CD4-positive, alpha-beta T cell (primary cell): ENCODE measurements at regions not wholly inside any gene's neighbourhood (a gene's known extent, or its start where the extent isn't known, plus 50 kb on each side); places are given as distances from the start of the nearest gene placed in this dataset.

Experiments
- ATAC-seq: fragments of 200-7000 bp; cut with Tn5 transposase; one replicate; pipeline ENCODE4 v1.10.0; 2022; ENCODE audit warnings: mild to moderate bottlenecking; ENCODE audit not compliant: poor library complexity
- CTCF ChIA-PET: fragments of 350-600 bp; sonication (Branson Sonifier 250); formaldehyde crosslinking; loops from one replicate; lab custom pipeline; 2021; ENCODE audit warnings: antibody characterized with exemption, inconsistent platforms; lab: Charles Lee
- POLR2A ChIA-PET: fragments of 350-600 bp; sonication (Branson Sonifier 250); formaldehyde crosslinking; loops from one replicate; lab custom pipeline; 2021; ENCODE audit warnings: antibody characterized with exemption, inconsistent platforms; lab: Charles Lee
- DNase-seq, 14 experiments: peaks; one replicate each; pipeline ENCODE4 v3.0.0-alpha.2; 2013 to 2020; ENCODE audit warnings: mixed read lengths in 2 of 14
- H3K27ac ChIP-seq, 2 donors: one replicate each; pipeline versions ENCODE4 v1.5.1 to v1.7.0; 2013; ENCODE audit warnings: low read length in 2 of 2, low read depth in 1 of 2, mild to moderate bottlenecking in 1 of 2
- H3K27me3 ChIP-seq, 2 experiments: 1 replicate in 1 of 2; 2 replicates in 1 of 2; pipeline versions ENCODE4 v1.6.1 to v1.7.0; 2013; ENCODE audit warnings: low read length in 2 of 2, control low read depth in 1 of 2, mild to moderate bottlenecking in 1 of 2, moderate library complexity in 1 of 2; ENCODE audit not compliant: insufficient read depth in 2 of 2, control insufficient read depth in 1 of 2
- H3K36me3 ChIP-seq: one replicate; pipeline ENCODE4 v1.6.1; 2013; ENCODE audit warnings: low read length, control low read depth; ENCODE audit not compliant: insufficient read depth
- H3K4me1 ChIP-seq: one replicate; pipeline ENCODE4 v1.6.1; 2013; ENCODE audit warnings: low read length, control low read depth; ENCODE audit not compliant: insufficient read depth
- H3K4me3 ChIP-seq: one replicate; pipeline ENCODE4 v1.5.1; 2013; ENCODE audit warnings: mild to moderate bottlenecking, low read length, moderate library complexity
- H3K9me3 ChIP-seq, 2 experiments: 1 replicate in 1 of 2; 2 replicates in 1 of 2; pipeline versions ENCODE4 v1.6.1 to v1.7.0; 2013; ENCODE audit warnings: low read length in 2 of 2, mild to moderate bottlenecking in 2 of 2, control low read depth in 1 of 2, moderate library complexity in 1 of 2; ENCODE audit not compliant: control insufficient read depth in 1 of 2, insufficient read depth in 1 of 2
- H3K27ac Mint-ChIP-seq: one replicate; pipeline ENCODE4 v1.8.0; 2020; ENCODE audit warnings: mixed read lengths
- H3K27me3 Mint-ChIP-seq: one replicate; pipeline ENCODE4 v1.8.0; 2021; ENCODE audit warnings: mixed read lengths
- H3K36me3 Mint-ChIP-seq: one replicate; pipeline ENCODE4 v1.8.0; 2021; ENCODE audit warnings: low read depth, mixed read lengths
- H3K4me1 Mint-ChIP-seq: one replicate; pipeline ENCODE4 v1.8.0; 2021; ENCODE audit warnings: low read depth, mixed read lengths
- H3K4me3 Mint-ChIP-seq: one replicate; pipeline ENCODE4 v1.8.0; 2020; ENCODE audit warnings: mild to moderate bottlenecking, mixed read lengths
- H3K9me3 Mint-ChIP-seq: one replicate; pipeline ENCODE4 v1.8.0; 2020; ENCODE audit warnings: mixed read lengths
- CTCF ChIP-seq: fragments of 200-600 bp; IDR thresholded peaks from one replicate; pipeline ENCODE4 v1.8.0; 2022; ENCODE audit warnings: antibody characterized with exemption, mild to moderate bottlenecking
- intact Hi-C, 2 experiments: fragments of 100-400 bp; cut with DNase I in 1 of 2; cut with micrococcal nuclease in 1 of 2; formaldehyde crosslinking; loops; one replicate each; pipeline versions ENCODE4 v1.15.1 to v1.9.0; 2023 to 2025; cut with DNase I, micrococcal nuclease

GRCh38 chr18:40642692-40643229, 1312.3 kb upstream of the PIK3C3 start:
- intact Hi-C loops: no loop called here
- Histone ChIP-seq H3K9me3 (no peaks in the 10 kb centered on the region), H3K27me3 (no peaks in the 10 kb centered on the region), H3K27ac (no peak overlapping the region), H3K4me3 (no peak overlapping the region), H3K4me1 (no peaks in the 10 kb centered on the region), H3K36me3 (no peaks in the 10 kb centered on the region)
- Mint-ChIP-seq H3K9me3 (peaks cover 10% of the 10 kb centered on the region), H3K4me3 (no peak overlapping the region), H3K36me3 (no peaks in the 10 kb centered on the region), H3K27ac (no peak overlapping the region), H3K4me1 (no peaks in the 10 kb centered on the region), H3K27me3 (no peaks in the 10 kb centered on the region)
- ATAC-seq: no peak
- TF ChIP-seq CTCF: no peak
- ChIA-PET POLR2A (no interaction called here), CTCF (no interaction called here)
- no peak for DNase-seq

- no peaks in the 10 kb centered on the region for H3K36me3 Mint-ChIP-seq
- POLR2A ChIA-PET: no interaction called here
- no peak for TF ChIP-seq CTCF
- CTCF ChIA-PET: no interaction called here
- no peak overlapping the region for H3K4me3 ChIP-seq
- no peaks in the 10 kb centered on the region for H3K27me3 Mint-ChIP-seq
- H3K4me3 Mint-ChIP-seq: no peak overlapping the region
- ATAC-seq (no peak), DNase-seq (no peak)
- intact Hi-C loops: no loop called here
- H3K9me3 ChIP-seq: peaks cover 0 to 6% of the 10 kb centered on the region in 2 experiments
- H3K36me3 ChIP-seq: no peaks in the 10 kb centered on the region
- no peaks in the 10 kb centered on the region for H3K4me1 Mint-ChIP-seq
- peaks cover 15% of the 10 kb centered on the region for H3K9me3 Mint-ChIP-seq
- no peak overlapping the region for H3K27ac ChIP-seq
- H3K27me3 ChIP-seq: no peaks in the 10 kb centered on the region
- no peaks in the 10 kb centered on the region for H3K4me1 ChIP-seq
- no peak overlapping the region for H3K27ac Mint-ChIP-seq
Observed at GRCh38 chr18:40631319-40631718, 1323.7 kb upstream of the PIK3C3 start.

DNA sequence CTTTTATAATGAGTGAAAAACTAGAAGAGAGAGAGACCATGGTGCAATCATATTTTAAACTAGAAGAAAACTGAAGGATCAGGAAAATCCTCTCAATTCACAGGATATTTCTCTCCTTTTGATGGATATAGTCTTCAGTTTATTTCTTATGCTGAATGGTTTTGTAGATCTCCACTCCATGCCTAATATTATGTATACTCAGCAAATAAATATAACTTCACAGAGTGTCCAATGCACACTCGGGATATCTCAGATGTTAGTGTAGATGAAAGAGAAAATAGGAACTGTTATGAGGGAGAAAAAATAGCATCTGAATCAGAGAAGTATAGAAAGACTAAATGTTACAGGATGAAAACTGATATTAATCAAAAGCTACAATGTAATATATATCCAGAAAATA, 1324.5 kb upstream of the PIK3C3 start:
- Mint-ChIP-seq H3K4me3 (no peak overlapping the region), H3K4me1 (no peaks in the 10 kb centered on the region)
- intact Hi-C loops: no loop called here

More for the DNA sequence above, 1324.5 kb upstream of the PIK3C3 start:
- Mint-ChIP-seq H3K27me3 (no peaks in the 10 kb centered on the region), H3K36me3 (no peaks in the 10 kb centered on the region), H3K27ac (no peak overlapping the region), H3K9me3 (peaks cover 13% of the 10 kb centered on the region)
- no peak overlapping the region for H3K4me3 ChIP-seq
- H3K27me3 ChIP-seq: no peaks in the 10 kb centered on the region
- H3K27ac ChIP-seq: no peak overlapping the region
- POLR2A ChIA-PET: no interaction called here
- peaks cover 0 to 6% of the 10 kb centered on the region in 2 experiments for H3K9me3 ChIP-seq
- no peaks in the 10 kb centered on the region for H3K4me1 ChIP-seq
- TF ChIP-seq CTCF: no peak
- ATAC-seq: no peak
- CTCF ChIA-PET: no interaction called here
- no peaks in the 10 kb centered on the region for H3K36me3 ChIP-seq
- no peak for DNase-seq
